Neural cell (in vitro differentiated cells): ENCODE measurements at regions not wholly inside any gene's neighbourhood (a gene's known extent, or its start where the extent isn't known, plus 50 kb on each side); places are given as distances from the start of the nearest gene placed in this dataset.

ENCODE experiments used
- H2AFZ ChIP-seq: fragments of 200-600, 300-800 bp; sonication (generic), shearing (Covaris generic); 2 replicates; pipeline ENCODE4 v1.6.0; 2014; ENCODE audit warnings: low read depth, mild to moderate bottlenecking, antibody characterized with exemption, low read length, moderate library complexity
- H3F3A ChIP-seq: fragments of 200-600 bp; shearing (Covaris generic); 2 replicates; pipeline ENCODE4 v1.6.1; 2016; ENCODE audit warnings: mild to moderate bottlenecking, moderate library complexity, mixed read lengths, antibody characterized with exemption, low read length; ENCODE audit not compliant: insufficient read depth, poor library complexity, severe bottlenecking
- H3K27ac ChIP-seq: fragments of 200-600, 300-800 bp; sonication (generic), shearing (Covaris generic); 2 replicates; pipeline ENCODE4 v1.5.1; 2014; ENCODE audit warnings: mild to moderate bottlenecking, low read length, moderate library complexity
- H3K27me3 ChIP-seq: fragments of 300-800, 200-600 bp; sonication (generic), shearing (Covaris generic); 2 replicates; pipeline ENCODE4 v1.6.0; 2014; ENCODE audit warnings: mild to moderate bottlenecking, low read depth, low read length, moderate library complexity; ENCODE audit not compliant: insufficient read depth
- H3K36me3 ChIP-seq: fragments of 300-800, 200-600 bp; sonication (generic), shearing (Covaris generic); 2 replicates; pipeline ENCODE4 v1.5.1; 2014; ENCODE audit warnings: mild to moderate bottlenecking, antibody characterized with exemption, low read length, moderate library complexity; ENCODE audit not compliant: insufficient read depth
- H3K4me2 ChIP-seq: fragments of 300-800, 200-600 bp; sonication (generic), shearing (Covaris generic); 2 replicates; pipeline ENCODE4 v1.6.0; 2014; ENCODE audit warnings: mild to moderate bottlenecking, low read length
- H3K4me3 ChIP-seq: fragments of 300-800, 200-600 bp; sonication (generic), shearing (Covaris generic); 2 replicates; pipeline ENCODE4 v1.5.1; 2014; ENCODE audit warnings: mild to moderate bottlenecking, low read length, moderate library complexity
- H3K79me2 ChIP-seq: fragments of 200-600 bp; shearing (Covaris generic); replicated peaks from 2 replicates; pipeline ENCODE4 v1.6.0; 2014; ENCODE audit warnings: mild to moderate bottlenecking, low read length, moderate library complexity; ENCODE audit not compliant: insufficient read depth
- H3K9ac ChIP-seq: fragments of 300-800, 200-600 bp; sonication (generic), shearing (Covaris generic); 2 replicates; pipeline ENCODE4 v1.6.1; 2016; ENCODE audit warnings: mild to moderate bottlenecking, low read length, mixed read lengths
- H3K9me2 ChIP-seq: fragments of 200-600 bp; shearing (Covaris generic); 2 replicates; pipeline ENCODE4 v1.6.1; 2016; ENCODE audit warnings: mild to moderate bottlenecking, low read length, mixed read lengths; ENCODE audit not compliant: insufficient read depth
- H3K9me3 ChIP-seq: fragments of 200-600, 300-800 bp; sonication (generic), shearing (Covaris generic); 2 replicates; pipeline ENCODE4 v1.6.1; 2016; ENCODE audit warnings: mild to moderate bottlenecking, mixed run types, low read length, moderate library complexity, mixed read lengths
- H4K20me1 ChIP-seq: fragments of 200-600 bp; shearing (Covaris generic); 2 replicates; pipeline ENCODE4 v1.6.1; 2016; ENCODE audit warnings: mild to moderate bottlenecking, mixed run types; ENCODE audit not compliant: insufficient read depth
- CTCF ChIP-seq: fragments of 450-650 bp; IDR thresholded peaks from 2 replicates; pipeline ENCODE4 v1.5.1; 2014; ENCODE audit warnings: antibody characterized with exemption, mild to moderate bottlenecking, moderate library complexity; ENCODE audit not compliant: poor library complexity, severe bottlenecking
- EP300 ChIP-seq: fragments of 450-650 bp; conservative IDR thresholded peaks from 2 replicates; pipeline ENCODE4 v1.6.1; 2014; ENCODE audit warnings: antibody characterized with exemption, mild to moderate bottlenecking, moderate library complexity; ENCODE audit not compliant: poor library complexity, severe bottlenecking
- EZH2 ChIP-seq: fragments of 200-600, 300-800 bp; shearing (Covaris generic), sonication (generic); IDR thresholded peaks from 2 replicates; pipeline ENCODE4 v1.6.1; 2014; ENCODE audit warnings: antibody characterized with exemption, low read length, borderline replicate concordance, mild to moderate bottlenecking; ENCODE audit not compliant: insufficient read depth, poor library complexity, severe bottlenecking
- MXI1 ChIP-seq: fragments of 450-650 bp; conservative IDR thresholded peaks from 2 replicates; pipeline ENCODE4 v1.6.1; 2014; ENCODE audit warnings: antibody characterized with exemption, mild to moderate bottlenecking; ENCODE audit not compliant: poor library complexity, severe bottlenecking
- POLR2AphosphoS5 ChIP-seq: IDR thresholded peaks from 2 replicates; pipeline ENCODE4 v1.6.1; 2012
- RAD21 ChIP-seq: fragments of 450-650 bp; conservative IDR thresholded peaks from 2 replicates; pipeline ENCODE4 v1.6.1; 2014; ENCODE audit warnings: antibody characterized with exemption, mild to moderate bottlenecking, moderate library complexity
- REST ChIP-seq: IDR thresholded peaks from 2 replicates; pipeline ENCODE4 v1.6.1; 2012; ENCODE audit warnings: borderline replicate concordance
- SMC3 ChIP-seq: fragments of 450-650 bp; conservative IDR thresholded peaks from 2 replicates; pipeline ENCODE4 v1.6.1; 2014; ENCODE audit warnings: antibody characterized with exemption, mild to moderate bottlenecking, moderate library complexity; ENCODE audit not compliant: poor library complexity
- TAF1 ChIP-seq: IDR thresholded peaks from 2 replicates; pipeline ENCODE4 v1.6.1; 2012; ENCODE audit warnings: low read depth

DNA sequence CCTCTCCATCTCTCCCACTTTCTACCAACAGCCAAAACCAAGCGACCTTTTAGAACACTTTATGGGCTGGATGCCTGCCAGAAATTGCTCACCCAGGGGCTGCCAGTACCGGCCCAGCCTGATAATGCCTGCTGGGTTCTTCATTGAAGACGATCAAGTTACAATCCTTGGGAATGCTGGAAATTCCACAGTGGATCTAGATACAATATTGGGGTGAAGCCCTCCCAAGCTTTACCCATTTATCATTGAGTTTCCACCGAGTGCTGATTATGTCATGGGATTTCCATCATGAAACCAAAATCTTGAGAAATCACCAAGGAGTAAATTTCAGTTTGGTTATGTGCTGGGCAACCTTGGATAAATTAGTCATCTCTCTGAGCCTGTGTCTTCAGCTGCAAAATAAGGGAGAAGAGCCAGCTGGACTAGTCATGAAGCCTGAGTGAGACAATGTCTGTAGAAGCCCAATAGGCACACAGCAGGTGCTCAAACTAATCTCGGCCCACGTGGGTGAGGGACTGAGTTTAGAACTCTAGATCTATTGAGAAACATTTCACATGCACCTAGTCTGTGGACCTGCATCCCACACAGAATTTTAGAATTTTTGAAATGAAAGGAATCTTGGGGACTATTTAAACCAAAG, 75.5 kb upstream of the CLMN start:
- no peak for TF ChIP-seq SMC3
- TF ChIP-seq TAF1: no peak
- TF ChIP-seq POLR2AphosphoS5: no peak
- TF ChIP-seq EZH2: no peak
- no peak for TF ChIP-seq CTCF
- no peak for TF ChIP-seq REST
- TF ChIP-seq MXI1: no peak
- no peak for TF ChIP-seq EP300
- no peak overlapping the region for H2AFZ ChIP-seq

DNA sequence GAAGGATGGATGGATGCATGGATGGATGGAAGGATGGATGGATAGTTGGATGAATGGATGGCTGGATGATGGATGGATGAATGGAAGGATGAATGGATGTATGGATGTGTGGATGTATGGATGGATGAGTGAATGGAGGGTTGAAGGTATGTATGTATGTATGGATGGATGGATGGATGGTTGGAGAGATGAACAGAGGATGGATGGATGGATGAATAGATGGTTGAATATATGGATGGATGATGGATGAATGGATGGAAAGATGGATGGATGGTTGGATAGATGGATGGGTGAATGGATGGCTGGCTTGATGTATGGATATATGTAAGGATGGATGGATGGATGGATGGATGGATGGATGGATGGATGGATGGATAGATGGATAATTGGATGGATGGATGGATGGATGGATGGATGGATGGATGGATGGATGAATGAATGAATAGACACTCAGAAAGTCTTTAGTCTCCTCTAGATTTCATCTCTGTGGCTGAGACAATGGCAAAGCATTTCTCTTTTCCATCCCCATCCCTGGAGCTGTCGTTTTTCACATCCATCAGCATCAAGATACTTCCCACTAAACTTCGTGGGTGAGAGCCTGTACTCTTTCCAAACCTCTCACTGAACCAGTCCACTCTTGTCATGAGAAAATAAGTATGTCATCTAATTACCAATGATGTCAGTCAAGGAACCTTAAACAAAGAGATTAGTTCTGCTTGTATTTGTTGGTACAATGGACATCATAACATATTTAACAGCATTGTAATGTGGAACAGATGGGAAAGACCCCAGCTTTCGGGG, 74.8 kb upstream of the CLMN start:
- no peak overlapping the region for H3K4me3 ChIP-seq
- TF ChIP-seq CTCF (no peak), REST (no peak), TAF1 (no peak), MXI1 (no peak), SMC3 (no peak), EP300 (no peak), EZH2 (no peak), POLR2AphosphoS5 (no peak), RAD21 (no peak)
- H2AFZ ChIP-seq: no peak overlapping the region

More for the DNA sequence above, 75.5 kb upstream of the CLMN start:
- H3K4me2 ChIP-seq: no peak overlapping the region
- H3K79me2 ChIP-seq: no peaks in the 10 kb centered on the region
- H3K9ac ChIP-seq: no peak overlapping the region
- H3K36me3 ChIP-seq: no peaks in the 10 kb centered on the region
- no peaks in the 10 kb centered on the region for H3K27me3 ChIP-seq
- H3K4me3 ChIP-seq: no peak overlapping the region
- no peaks in the 10 kb centered on the region for H3F3A ChIP-seq
- H3K9me2 ChIP-seq: no peaks in the 10 kb centered on the region
- H3K9me3 ChIP-seq: no peaks in the 10 kb centered on the region
- H3K27ac ChIP-seq: no peak overlapping the region
- no peaks in the 10 kb centered on the region for H4K20me1 ChIP-seq

More for the DNA sequence above, 74.8 kb upstream of the CLMN start:
- no peaks in the 10 kb centered on the region for H3F3A ChIP-seq
- H3K4me2 ChIP-seq: no peak overlapping the region
- no peaks in the 10 kb centered on the region for H3K79me2 ChIP-seq
- H3K27me3 ChIP-seq: no peaks in the 10 kb centered on the region
- no peaks in the 10 kb centered on the region for H3K9me3 ChIP-seq
- H3K36me3 ChIP-seq: no peaks in the 10 kb centered on the region
- H3K27ac ChIP-seq: no peak overlapping the region
- no peaks in the 10 kb centered on the region for H3K9me2 ChIP-seq
- no peaks in the 10 kb centered on the region for H4K20me1 ChIP-seq
- H3K9ac ChIP-seq: no peak overlapping the region
